Spleen (tissue), 7 donors: ENCODE measurements at regions not wholly inside any gene's neighbourhood (a gene's known extent, or its start where the extent isn't known, plus 50 kb on each side); places are given as distances from the start of the nearest gene placed in this dataset.

Experiments
- POLR2A ChIP-seq, 3 donors: fragments of 450-650 bp; IDR thresholded peaks; one replicate each; pipeline ENCODE4 v1.5.1; 2017; ENCODE audit warnings: antibody characterized with exemption in 3 of 3, mild to moderate bottlenecking in 1 of 3
- TF ChIP-seq, protein P1 (sequence below), 11 experiments: fragments of 200-600 bp in 7 of 11; fragments of 450-650 bp in 4 of 11; sonication (generic) in 4 of 11; IDR thresholded peaks in 8 of 11; conservative IDR thresholded peaks in 3 of 11; 1 replicate in 7 of 11; 2 replicates in 4 of 11; pipeline versions ENCODE4 v1.4.0 to v1.8.0; 2016 to 2021; ENCODE audit warnings: antibody characterized with exemption in 11 of 11, inconsistent platforms in 4 of 11, mild to moderate bottlenecking in 1 of 11
- donor health status: DM: no; HTN: no; CAD: no; lungs with moderate emphysema.
- donor health status: DM: no; HTN: no; CAD: no.
- donor health status: DM: no; HTN: no; CAD: no.

- TF ChIP-seq, protein P1, sequence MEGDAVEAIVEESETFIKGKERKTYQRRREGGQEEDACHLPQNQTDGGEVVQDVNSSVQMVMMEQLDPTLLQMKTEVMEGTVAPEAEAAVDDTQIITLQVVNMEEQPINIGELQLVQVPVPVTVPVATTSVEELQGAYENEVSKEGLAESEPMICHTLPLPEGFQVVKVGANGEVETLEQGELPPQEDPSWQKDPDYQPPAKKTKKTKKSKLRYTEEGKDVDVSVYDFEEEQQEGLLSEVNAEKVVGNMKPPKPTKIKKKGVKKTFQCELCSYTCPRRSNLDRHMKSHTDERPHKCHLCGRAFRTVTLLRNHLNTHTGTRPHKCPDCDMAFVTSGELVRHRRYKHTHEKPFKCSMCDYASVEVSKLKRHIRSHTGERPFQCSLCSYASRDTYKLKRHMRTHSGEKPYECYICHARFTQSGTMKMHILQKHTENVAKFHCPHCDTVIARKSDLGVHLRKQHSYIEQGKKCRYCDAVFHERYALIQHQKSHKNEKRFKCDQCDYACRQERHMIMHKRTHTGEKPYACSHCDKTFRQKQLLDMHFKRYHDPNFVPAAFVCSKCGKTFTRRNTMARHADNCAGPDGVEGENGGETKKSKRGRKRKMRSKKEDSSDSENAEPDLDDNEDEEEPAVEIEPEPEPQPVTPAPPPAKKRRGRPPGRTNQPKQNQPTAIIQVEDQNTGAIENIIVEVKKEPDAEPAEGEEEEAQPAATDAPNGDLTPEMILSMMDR (IDR thresholded peaks at IDR 0.05 in 8 of 11, conservative IDR thresholded peaks at IDR 0.05 in 3 of 11) = no peak
- no peak for TF ChIP-seq POLR2A (IDR thresholded peaks at IDR 0.05)
These were observed 304.2 kb upstream of the CADM1 start for GRCh38 chr11:115808351-115808940.
